Right lobe of liver (tissue), 4 donors: ENCODE measurements at regions not wholly inside any gene's neighbourhood (a gene's known extent, or its start where the extent isn't known, plus 50 kb on each side); places are given as distances from the start of the nearest gene placed in this dataset.

Experiments used
- CTCF ChIP-seq, 4 donors: fragments of 200-600 bp in 3 of 4; fragments of 450-650 bp in 1 of 4; IDR thresholded peaks; one replicate each; pipeline versions ENCODE4 v1.5.1 to v1.8.0; 2016 to 2022; ENCODE audit warnings: antibody characterized with exemption in 4 of 4, mild to moderate bottlenecking in 2 of 4
- POLR2A ChIP-seq: fragments of 450-650 bp; IDR thresholded peaks from one replicate; pipeline ENCODE4 v1.6.1; 2017; ENCODE audit warnings: antibody characterized with exemption, mild to moderate bottlenecking
- donor health status: DM: no; HTN: no; CAD: no.
- donor health status: DM: no; HTN: no; CAD: no.
- donor health status: DM: no; HTN: yes; CAD: no.

DNA sequence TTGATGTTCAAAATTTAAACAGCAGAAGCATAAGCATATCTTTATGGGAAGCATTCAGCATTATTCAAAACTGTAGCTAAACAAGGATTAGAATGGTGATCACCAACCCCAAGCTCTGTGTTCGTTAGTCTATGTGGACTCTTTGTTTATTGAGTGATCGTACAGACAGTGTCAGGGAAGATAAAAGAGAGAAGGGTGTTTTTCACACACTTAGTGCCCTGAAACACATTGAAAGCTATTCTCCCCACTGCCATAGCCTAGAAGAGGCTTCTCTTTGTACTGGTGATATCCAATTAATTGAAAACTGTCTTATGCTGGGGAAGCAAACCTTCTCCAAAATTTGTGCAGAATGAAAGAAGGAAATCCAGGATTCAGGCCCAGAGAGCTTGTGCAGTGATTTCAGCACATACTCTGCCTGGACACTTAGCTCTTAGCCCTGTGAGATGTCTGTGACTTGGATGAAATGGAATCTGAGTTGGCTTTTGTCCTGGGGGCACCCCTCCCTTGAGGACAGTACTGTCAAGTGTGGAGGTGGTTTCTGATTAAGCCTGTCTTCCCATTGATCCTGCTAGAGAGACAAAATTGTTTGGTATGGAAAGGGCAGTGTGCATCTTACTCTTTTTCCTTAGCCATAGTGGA, 125.7 kb upstream of the MTHFD1L start:
- TF ChIP-seq CTCF (IDR thresholded peaks at IDR 0.05) (no peak), POLR2A (no peak)
